DOHH2 (cell line): ENCODE measurements at regions not wholly inside any gene's neighbourhood (a gene's known extent, or its start where the extent isn't known, plus 50 kb on each side); places are given as distances from the start of the nearest gene placed in this dataset.

Source experiments
- H3F3A ChIP-seq: fragments of 200-600 bp; sonication (generic), shearing (Covaris generic); 2 replicates; pipeline ENCODE4 v1.6.0; 2016; ENCODE audit warnings: antibody characterized with exemption, mild to moderate bottlenecking; ENCODE audit not compliant: control insufficient read depth, insufficient read depth
- H3K27ac ChIP-seq: fragments of 200-600 bp; sonication (generic); 2 replicates; pipeline ENCODE4 v1.5.1; 2014; ENCODE audit warnings: low read depth, mild to moderate bottlenecking, low read length, moderate library complexity
- H3K27me3 ChIP-seq: fragments of 200-600 bp; sonication (generic); 2 replicates; pipeline ENCODE4 v1.6.1; 2014; ENCODE audit warnings: mild to moderate bottlenecking, low read length, mixed read lengths; ENCODE audit not compliant: control insufficient read depth
- H3K36me3 ChIP-seq: fragments of 200-600 bp; sonication (generic); 2 replicates; pipeline ENCODE4 v1.6.1; 2014; ENCODE audit warnings: mild to moderate bottlenecking, low read length, moderate library complexity, mixed read lengths; ENCODE audit not compliant: control insufficient read depth
- H3K4me1 ChIP-seq: fragments of 200-600 bp; sonication (generic); 2 replicates; pipeline ENCODE4 v1.6.1; 2014; ENCODE audit warnings: mild to moderate bottlenecking, low read length, mixed read lengths; ENCODE audit not compliant: control insufficient read depth
- H3K4me2 ChIP-seq: fragments of 200-600 bp; sonication (generic); 2 replicates; pipeline ENCODE4 v1.6.0; 2014; ENCODE audit warnings: mild to moderate bottlenecking, low read length, moderate library complexity
- H3K4me3 ChIP-seq: fragments of 200-600 bp; sonication (generic); 2 replicates; pipeline ENCODE4 v1.5.1; 2014; ENCODE audit warnings: mild to moderate bottlenecking, low read length, mixed read lengths
- H3K79me2 ChIP-seq: fragments of 200-600 bp; sonication (generic); 2 replicates; pipeline ENCODE4 v1.6.1; 2014; ENCODE audit warnings: mild to moderate bottlenecking, low read length, mixed read lengths; ENCODE audit not compliant: control insufficient read depth
- H3K9me2 ChIP-seq: fragments of 200-600 bp; sonication (generic); replicated peaks from 2 replicates; pipeline ENCODE4 v1.6.1; 2014; ENCODE audit warnings: mild to moderate bottlenecking, low read length, mixed read lengths; ENCODE audit not compliant: control insufficient read depth
- H3K9me3 ChIP-seq: fragments of 200-600 bp; sonication (generic); 2 replicates; pipeline ENCODE4 v1.6.1; 2014; ENCODE audit warnings: antibody characterized with exemption, low read length, mixed read lengths; ENCODE audit not compliant: control insufficient read depth, insufficient read depth
- H4K20me1 ChIP-seq: fragments of 200-600 bp; sonication (generic); 2 replicates; pipeline ENCODE4 v1.6.0; 2014; ENCODE audit warnings: low read depth, mild to moderate bottlenecking, antibody characterized with exemption, low read length, moderate library complexity; ENCODE audit not compliant: control insufficient read depth, insufficient read depth
- CTCF ChIP-seq: fragments of 200-600 bp; sonication (generic); IDR thresholded peaks from one replicate; pipeline ENCODE4 v1.5.1; 2014; ENCODE audit warnings: antibody characterized with exemption, mild to moderate bottlenecking, low read depth, low read length; ENCODE audit not compliant: poor library complexity, severe bottlenecking
- EZH2phosphoT487 ChIP-seq: fragments of 200-600 bp; sonication (generic); IDR thresholded peaks from 2 replicates; pipeline ENCODE4 v1.6.1; 2017; ENCODE audit warnings: borderline replicate concordance, mild to moderate bottlenecking, antibody characterized with exemption, low read length, moderate library complexity, mixed read lengths

- no peaks in the 10 kb centered on the region for H3K79me2 ChIP-seq
- H3K4me1 ChIP-seq: no peaks in the 10 kb centered on the region
- TF ChIP-seq CTCF (no peak), EZH2phosphoT487 (no peak)
- H3K9me2 ChIP-seq: no peaks in the 10 kb centered on the region
- no peaks in the 10 kb centered on the region for H3K9me3 ChIP-seq
- no peaks in the 10 kb centered on the region for H3K36me3 ChIP-seq
- no peak overlapping the region for H3K4me2 ChIP-seq
- H3K27me3 ChIP-seq: no peaks in the 10 kb centered on the region
- no peaks in the 10 kb centered on the region for H3F3A ChIP-seq
- no peak overlapping the region for H3K4me3 ChIP-seq
- no peaks in the 10 kb centered on the region for H4K20me1 ChIP-seq
- no peak overlapping the region for H3K27ac ChIP-seq
These were observed 197.0 kb downstream of the ZC3H11B start for GRCh38 chr1:219415915-219416314.

GRCh38 chr1:219415433-219415832 is 197.5 kb downstream of the ZC3H11B start:
- Histone ChIP-seq H3K79me2 (no peaks in the 10 kb centered on the region), H3K27ac (no peak overlapping the region), H3K9me3 (no peaks in the 10 kb centered on the region), H3K4me2 (no peak overlapping the region), H4K20me1 (no peaks in the 10 kb centered on the region), H3K9me2 (no peaks in the 10 kb centered on the region), H3K36me3 (no peaks in the 10 kb centered on the region), H3K4me3 (no peak overlapping the region), H3K27me3 (no peaks in the 10 kb centered on the region), H3F3A (no peaks in the 10 kb centered on the region), H3K4me1 (no peaks in the 10 kb centered on the region)
- TF ChIP-seq CTCF (no peak), EZH2phosphoT487 (no peak)

DNA sequence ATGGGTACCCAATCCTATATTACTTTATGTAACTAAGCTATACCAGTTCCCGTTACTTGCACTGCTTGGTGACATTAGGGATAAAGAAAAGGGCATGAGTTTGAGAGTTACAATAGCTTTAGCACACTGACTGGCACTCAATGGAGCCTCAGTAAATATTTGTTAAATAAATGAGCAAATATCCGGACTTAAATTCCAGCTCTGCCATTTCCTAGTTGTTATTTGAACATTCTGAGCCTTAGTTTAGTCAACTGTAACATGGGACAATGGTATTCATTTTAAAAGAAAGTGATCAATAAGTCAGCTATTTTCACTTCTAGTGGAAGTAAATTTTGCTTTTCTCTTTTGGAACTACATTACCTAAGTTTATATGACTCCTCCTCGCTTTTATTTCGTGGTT is 198.7 kb downstream of the ZC3H11B start:
- Histone ChIP-seq H3K79me2 (no peaks in the 10 kb centered on the region), H3K27ac (no peak overlapping the region), H3F3A (no peaks in the 10 kb centered on the region), H3K36me3 (no peaks in the 10 kb centered on the region), H3K4me1 (no peaks in the 10 kb centered on the region), H3K27me3 (no peaks in the 10 kb centered on the region), H3K4me3 (no peak overlapping the region), H3K4me2 (no peak overlapping the region), H3K9me3 (no peaks in the 10 kb centered on the region), H3K9me2 (no peaks in the 10 kb centered on the region), H4K20me1 (no peaks in the 10 kb centered on the region)
- TF ChIP-seq CTCF (no peak), EZH2phosphoT487 (no peak)

DNA sequence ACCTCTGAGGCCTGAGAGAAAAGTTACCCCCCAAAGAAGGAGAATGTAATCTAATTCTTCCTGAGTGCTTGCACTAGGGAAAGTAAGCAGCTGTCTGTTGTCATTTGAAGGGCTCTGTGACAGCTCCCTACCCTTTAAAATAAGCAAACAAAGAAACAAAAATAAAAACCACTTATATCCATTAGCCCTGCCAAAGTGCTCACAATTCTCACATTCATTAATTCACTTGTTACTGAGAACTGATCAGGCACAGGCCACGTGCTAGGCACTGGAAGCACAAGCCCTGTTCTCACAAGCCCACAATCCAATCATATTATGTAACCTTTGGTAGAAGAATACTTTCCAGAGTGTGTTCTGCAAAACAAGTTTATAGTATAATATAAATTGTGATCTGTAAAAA is 199.4 kb downstream of the ZC3H11B start:
- no peaks in the 10 kb centered on the region for H3K27me3 ChIP-seq
- TF ChIP-seq CTCF (no peak), EZH2phosphoT487 (no peak)
- no peaks in the 10 kb centered on the region for H3K79me2 ChIP-seq
- H3K27ac ChIP-seq: no peak overlapping the region
- H3K9me2 ChIP-seq: no peaks in the 10 kb centered on the region
- H4K20me1 ChIP-seq: no peaks in the 10 kb centered on the region
- H3K4me1 ChIP-seq: no peaks in the 10 kb centered on the region
- H3F3A ChIP-seq: no peaks in the 10 kb centered on the region
- no peaks in the 10 kb centered on the region for H3K36me3 ChIP-seq
- H3K9me3 ChIP-seq: no peaks in the 10 kb centered on the region
- H3K4me3 ChIP-seq: no peak overlapping the region
- no peak overlapping the region for H3K4me2 ChIP-seq
